GM21367 (cell line): ENCODE measurements at regions not wholly inside any gene's neighbourhood (a gene's known extent, or its start where the extent isn't known, plus 50 kb on each side); places are given as distances from the start of the nearest gene placed in this dataset.
A peak's percentile ranks its signal among the peaks of the same experiment; 100 is the strongest.

Experiments used
- ATAC-seq: cut with Tn5 transposase; IDR thresholded peaks from one replicate; pipeline ENCODE4 v1.9.1; 2021; ENCODE audit not compliant: unreplicated experiment

- ATAC-seq = no peak
Measured at GRCh38 chr1:234710936-234711724, 101.2 kb upstream of the IRF2BP2 start.

- no peak for ATAC-seq
Measured at GRCh38 chr1:234710381-234710780, 100.4 kb upstream of the IRF2BP2 start.

- ATAC-seq = no peak
Measured at GRCh38 chr1:234709473-234710228, 99.7 kb upstream of the IRF2BP2 start.

GRCh38 chr1:234708700-234709395 lies 98.9 kb upstream of the IRF2BP2 start:
- ATAC-seq = no peak

- no peak for ATAC-seq
Measured at GRCh38 chr1:234707641-234708040, 97.7 kb upstream of the IRF2BP2 start.

- ATAC-seq = no peak
Measured at GRCh38 chr1:234706931-234707330, 97.0 kb upstream of the IRF2BP2 start.

- no peak for ATAC-seq
Measured at GRCh38 chr1:234706199-234706598, 96.2 kb upstream of the IRF2BP2 start.

- ATAC-seq = no peak
Measured at GRCh38 chr1:234705615-234706014, 95.6 kb upstream of the IRF2BP2 start.

- ATAC-seq = no peak
Measured at GRCh38 chr1:234704106-234704887, 94.3 kb upstream of the IRF2BP2 start.

GRCh38 chr1:234702342-234703000 lies 92.5 kb upstream of the IRF2BP2 start:
- no peak for ATAC-seq

GRCh38 chr1:234701737-234702341 lies 91.9 kb upstream of the IRF2BP2 start:
- ATAC-seq = no peak

- ATAC-seq = peak; percentile 64
Measured at GRCh38 chr1:234699795-234700665, 90.1 kb upstream of the IRF2BP2 start.

- no peak for ATAC-seq
Measured at GRCh38 chr1:234698686-234699085, 88.7 kb upstream of the IRF2BP2 start.

- ATAC-seq = no peak
Measured at GRCh38 chr1:234697741-234698140, 87.8 kb upstream of the IRF2BP2 start.

- no peak for ATAC-seq
Measured at GRCh38 chr1:234697015-234697414, 87.0 kb upstream of the IRF2BP2 start.

- no peak for ATAC-seq
Measured at GRCh38 chr1:234696148-234696576, 86.2 kb upstream of the IRF2BP2 start.

GRCh38 chr1:234694661-234695060 lies 84.7 kb upstream of the IRF2BP2 start:
- no peak for ATAC-seq

GRCh38 chr1:234692966-234693580 lies 83.1 kb upstream of the IRF2BP2 start:
- no peak for ATAC-seq

- ATAC-seq = no peak
Measured at GRCh38 chr1:234691567-234691966, 81.6 kb upstream of the IRF2BP2 start.
